Prostate gland (tissue), 2 donors: ENCODE measurements at regions not wholly inside any gene's neighbourhood (a gene's known extent, or its start where the extent isn't known, plus 50 kb on each side); places are given as distances from the start of the nearest gene placed in this dataset.

ENCODE experiments used
- DNase-seq: peaks from one replicate; pipeline ENCODE4 v3.0.0-alpha.2; 2019; ENCODE audit warnings: low spot score
- H3K27ac ChIP-seq, 2 donors: fragments of 200-600 bp; sonication (generic); 2 replicates each; pipeline ENCODE4 v1.5.1; 2017 to 2019
- H3K27me3 ChIP-seq: fragments of 200-600 bp; sonication (generic); replicated peaks from 2 replicates; pipeline ENCODE4 v1.5.1; 2019; ENCODE audit not compliant: insufficient read depth
- H3K36me3 ChIP-seq, 2 donors: fragments of 200-600 bp; sonication (generic); 1 replicate in 1 of 2; 2 replicates in 1 of 2; pipeline versions ENCODE4 v1.5.1 to v1.8.1; 2017 to 2019
- H3K4me1 ChIP-seq: fragments of 200-600 bp; sonication (generic); replicated peaks from 2 replicates; pipeline ENCODE4 v1.5.1; 2019
- H3K4me3 ChIP-seq, 2 donors: fragments of 200-600 bp; sonication (generic); 2 replicates each; pipeline ENCODE4 v1.5.1; 2017 to 2019
- H3K9me3 ChIP-seq: fragments of 200-600 bp; sonication (generic); 2 replicates; pipeline ENCODE4 v1.5.1; 2017
- POLR2A ChIP-seq: fragments of 450-650 bp; IDR thresholded peaks from one replicate; pipeline ENCODE4 v1.6.1; 2016; ENCODE audit warnings: antibody characterized with exemption, mild to moderate bottlenecking
- POLR2AphosphoS5 ChIP-seq: sonication (generic); formaldehyde crosslinking; IDR thresholded peaks from one replicate; pipeline ENCODE4 v1.6.1; 2017; ENCODE audit warnings: antibody characterized with exemption
- WGBS: methylation state at CpG from one replicate; pipeline ENCODE4 v1.1.5; 2018; 5-methylcytosine and 5-hydroxymethylcytosine counted together
- intact Hi-C: fragments of 100-400 bp; cut with DNase I; formaldehyde crosslinking; loops from one replicate; pipeline ENCODE4 v1.14.2; 2022
- TF ChIP-seq, protein P1 (sequence below), 4 experiments: fragments of 200-600 bp in 2 of 4; fragments of 450-650 bp in 2 of 4; sonication (generic) in 2 of 4; IDR thresholded peaks; 1 replicate in 3 of 4; 2 replicates in 1 of 4; pipeline ENCODE4 v1.5.1; 2016 to 2019; ENCODE audit warnings: antibody characterized with exemption in 4 of 4, mild to moderate bottlenecking in 2 of 4, moderate library complexity in 2 of 4

DNA sequence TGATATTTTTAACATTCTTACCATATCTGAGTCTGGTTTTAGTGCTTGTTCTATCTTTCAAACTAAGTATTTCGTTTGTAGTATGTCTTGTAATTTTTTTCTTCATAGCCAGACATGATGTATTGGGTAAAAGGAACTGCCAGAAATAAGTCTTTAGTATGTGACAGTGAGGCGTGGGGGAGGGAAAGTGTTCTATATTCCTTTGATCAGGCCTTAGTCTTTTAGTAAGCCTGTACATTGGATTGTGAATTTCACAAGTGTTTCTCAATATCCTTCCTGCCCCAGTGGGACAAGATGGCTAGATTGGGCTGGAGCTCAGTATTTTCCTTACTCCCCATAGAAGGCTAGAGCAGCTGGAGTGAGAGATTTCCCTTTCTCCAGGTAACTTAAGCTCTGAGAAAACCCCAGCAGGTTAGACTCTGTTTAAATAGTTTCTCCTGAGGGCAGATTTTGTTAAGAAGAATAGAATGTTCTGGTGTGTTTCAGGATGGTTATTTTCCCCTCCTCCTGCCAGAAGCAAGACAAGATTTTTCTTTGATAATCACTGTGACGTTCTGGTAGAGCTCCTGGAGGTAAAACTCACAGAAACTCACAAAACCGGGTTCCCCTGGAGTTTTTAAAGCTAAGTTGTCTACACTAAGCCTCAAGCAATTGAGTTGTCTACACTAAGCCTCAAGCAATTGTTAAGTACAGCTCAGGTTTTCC, 140.7 kb upstream of the ARPP21 start:
- Histone ChIP-seq H3K27ac (no peak overlapping the region), H3K9me3 (no peaks in the 10 kb centered on the region), H3K4me1 (no peaks in the 10 kb centered on the region), H3K36me3 (no peaks in the 10 kb centered on the region), H3K27me3 (peaks cover 2% of the 10 kb centered on the region), H3K4me3 (no peak overlapping the region)
- TF ChIP-seq, protein P1, sequence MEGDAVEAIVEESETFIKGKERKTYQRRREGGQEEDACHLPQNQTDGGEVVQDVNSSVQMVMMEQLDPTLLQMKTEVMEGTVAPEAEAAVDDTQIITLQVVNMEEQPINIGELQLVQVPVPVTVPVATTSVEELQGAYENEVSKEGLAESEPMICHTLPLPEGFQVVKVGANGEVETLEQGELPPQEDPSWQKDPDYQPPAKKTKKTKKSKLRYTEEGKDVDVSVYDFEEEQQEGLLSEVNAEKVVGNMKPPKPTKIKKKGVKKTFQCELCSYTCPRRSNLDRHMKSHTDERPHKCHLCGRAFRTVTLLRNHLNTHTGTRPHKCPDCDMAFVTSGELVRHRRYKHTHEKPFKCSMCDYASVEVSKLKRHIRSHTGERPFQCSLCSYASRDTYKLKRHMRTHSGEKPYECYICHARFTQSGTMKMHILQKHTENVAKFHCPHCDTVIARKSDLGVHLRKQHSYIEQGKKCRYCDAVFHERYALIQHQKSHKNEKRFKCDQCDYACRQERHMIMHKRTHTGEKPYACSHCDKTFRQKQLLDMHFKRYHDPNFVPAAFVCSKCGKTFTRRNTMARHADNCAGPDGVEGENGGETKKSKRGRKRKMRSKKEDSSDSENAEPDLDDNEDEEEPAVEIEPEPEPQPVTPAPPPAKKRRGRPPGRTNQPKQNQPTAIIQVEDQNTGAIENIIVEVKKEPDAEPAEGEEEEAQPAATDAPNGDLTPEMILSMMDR (IDR thresholded peaks at IDR 0.05): no peak
- TF ChIP-seq POLR2A (no peak), POLR2AphosphoS5 (no peak)
- 47% methylated on average over 4 of the region's 4 CpGs for WGBS
- no peak for DNase-seq
- intact Hi-C loops: no loop called here

DNA sequence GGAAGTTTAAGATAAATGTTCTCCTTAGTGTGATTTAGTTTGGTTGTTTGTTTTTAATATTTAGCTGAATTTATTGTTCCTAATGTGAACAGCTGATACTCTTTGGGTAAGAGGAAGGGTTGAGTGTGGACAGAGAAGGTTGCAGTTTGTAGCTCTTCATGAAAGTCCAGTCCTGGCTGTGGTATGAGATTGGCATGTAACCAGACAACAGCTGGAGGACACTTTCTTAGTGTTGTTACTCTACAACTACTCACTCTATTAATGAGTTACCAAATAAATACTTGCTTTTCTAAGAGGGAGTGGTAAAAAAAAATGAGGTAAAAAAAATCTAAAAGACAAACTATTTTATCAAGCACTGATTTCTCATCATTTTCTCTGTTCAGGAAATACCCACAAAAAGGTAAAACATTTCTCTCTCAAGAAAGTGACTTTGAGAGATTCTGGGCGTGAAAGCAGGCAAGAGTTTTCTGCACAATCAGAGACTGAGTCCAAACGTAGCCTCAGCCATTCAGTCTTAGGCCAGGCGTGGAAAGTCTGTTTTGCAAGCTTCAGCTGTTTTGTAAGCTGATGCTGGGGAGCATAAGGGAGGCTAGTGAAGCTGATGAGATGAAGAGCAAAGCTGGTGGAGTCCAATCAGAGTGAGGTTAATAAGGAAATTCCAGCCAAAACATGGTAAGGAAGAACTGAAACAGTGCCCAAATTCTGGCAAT, 138.5 kb upstream of the ARPP21 start:
- intact Hi-C loops: no loop called here
- Histone ChIP-seq H3K4me1 (no peaks in the 10 kb centered on the region), H3K9me3 (no peaks in the 10 kb centered on the region), H3K27me3 (peaks cover 2% of the 10 kb centered on the region), H3K27ac (no peak overlapping the region), H3K36me3 (no peaks in the 10 kb centered on the region), H3K4me3 (no peak overlapping the region)
- TF ChIP-seq POLR2A: no peak
- no peak for TF ChIP-seq POLR2AphosphoS5
- TF ChIP-seq, protein P1 (IDR thresholded peaks at IDR 0.05): no peak
- DNase-seq: no peak
- 34% methylated on average over 3 of the region's 3 CpGs for WGBS

DNA sequence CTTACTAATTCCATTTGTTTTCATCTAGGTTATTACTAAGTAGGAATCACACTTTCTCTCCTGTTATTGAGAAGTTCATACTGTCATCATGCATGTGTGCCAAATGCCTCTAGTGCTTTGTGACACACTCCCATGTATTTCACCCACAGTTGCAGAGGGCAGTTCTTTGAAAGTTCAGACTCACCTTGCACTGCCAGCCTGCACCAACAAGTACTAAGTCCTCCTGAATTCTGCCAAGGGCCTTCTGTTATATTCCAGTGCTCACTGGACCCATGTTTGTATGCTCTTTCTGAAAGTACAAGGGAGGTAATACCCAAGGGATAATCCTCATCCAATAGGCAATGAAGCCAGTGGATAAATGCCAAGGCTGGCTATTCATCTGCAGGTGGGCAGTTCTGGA, 136.6 kb upstream of the ARPP21 start:
- intact Hi-C loops: no loop called here
- H3K4me1 ChIP-seq: no peaks in the 10 kb centered on the region
- DNase-seq: no peak
- no peak overlapping the region for H3K27ac ChIP-seq
- no peaks in the 10 kb centered on the region for H3K9me3 ChIP-seq
- no peak for TF ChIP-seq POLR2A
- TF ChIP-seq POLR2AphosphoS5: no peak
- TF ChIP-seq, protein P1 (IDR thresholded peaks at IDR 0.05): no peak
- H3K36me3 ChIP-seq: no peaks in the 10 kb centered on the region
- H3K27me3 ChIP-seq: peaks cover 2% of the 10 kb centered on the region
- H3K4me3 ChIP-seq: no peak overlapping the region

DNA sequence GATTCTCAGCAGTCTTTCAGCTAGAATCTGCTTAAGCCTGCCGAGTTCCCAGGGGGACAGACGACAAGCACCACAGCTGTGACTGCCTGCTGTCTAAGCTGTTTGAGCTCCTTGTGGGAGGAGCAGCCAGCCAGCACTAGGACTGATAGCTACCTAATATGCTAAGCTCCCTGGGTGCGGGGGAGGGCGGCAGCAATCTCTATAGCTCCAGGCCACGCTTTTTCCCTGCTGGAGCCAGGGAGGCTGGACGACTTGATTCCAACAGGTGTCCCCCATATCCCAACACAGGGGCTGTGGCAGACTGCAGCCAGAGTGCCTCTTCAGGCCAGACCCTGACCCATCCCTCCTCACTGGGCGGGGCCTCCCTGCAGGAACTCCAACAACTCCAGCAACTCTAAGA, 134.1 kb upstream of the ARPP21 start:
- intact Hi-C loops: no loop called here
- TF ChIP-seq, protein P1 (IDR thresholded peaks at IDR 0.05): no peak
- no peak for TF ChIP-seq POLR2A
- TF ChIP-seq POLR2AphosphoS5: no peak
- DNase-seq: no peak
- Histone ChIP-seq H3K27me3 (peaks cover 2% of the 10 kb centered on the region), H3K9me3 (no peaks in the 10 kb centered on the region), H3K36me3 (no peaks in the 10 kb centered on the region), H3K27ac (no peak overlapping the region), H3K4me1 (no peaks in the 10 kb centered on the region), H3K4me3 (no peak overlapping the region)
- WGBS: 35% methylated on average over 6 of the region's 7 CpGs

DNA sequence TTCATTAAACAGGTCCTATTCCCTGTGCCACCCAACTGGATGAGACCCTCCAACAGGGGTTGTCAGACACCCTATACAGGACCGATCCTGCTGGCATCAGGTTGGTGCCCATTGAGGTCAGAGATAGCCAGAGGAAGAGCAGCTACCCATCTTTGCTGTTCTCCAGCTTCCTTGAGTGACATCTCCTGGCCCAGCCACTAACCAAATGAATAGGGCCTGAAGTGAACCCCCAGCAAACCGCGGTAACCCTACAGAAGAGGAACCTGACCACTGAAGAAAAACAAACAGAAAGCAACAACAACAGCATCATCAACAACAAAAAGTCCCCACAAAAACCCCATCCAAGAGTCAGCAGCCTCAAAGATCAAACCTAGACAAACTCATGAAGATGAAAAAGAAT, 133.6 kb upstream of the ARPP21 start:
- Histone ChIP-seq H3K27me3 (peaks cover 2% of the 10 kb centered on the region), H3K27ac (no peak overlapping the region), H3K36me3 (no peaks in the 10 kb centered on the region), H3K4me1 (no peaks in the 10 kb centered on the region), H3K4me3 (no peak overlapping the region), H3K9me3 (no peaks in the 10 kb centered on the region)
- 94% methylated on average over 3 of the region's 3 CpGs for WGBS
- intact Hi-C loops: no loop called here
- TF ChIP-seq POLR2A: no peak
- TF ChIP-seq, protein P1 (IDR thresholded peaks at IDR 0.05): no peak
- DNase-seq: no peak
